Common myeloid progenitor, CD34-positive (primary cell): ENCODE measurements at regions not wholly inside any gene's neighbourhood (a gene's known extent, or its start where the extent isn't known, plus 50 kb on each side); places are given as distances from the start of the nearest gene placed in this dataset.

Experiments used
- CTCF ChIA-PET: fragments of 350-600 bp; sonication (Branson Sonifier 250); formaldehyde crosslinking; loops from one replicate; lab custom pipeline; 2021; ENCODE audit warnings: antibody characterized with exemption; lab: Charles Lee
- POLR2A ChIA-PET: fragments of 350-600 bp; sonication (Branson Sonifier 250); formaldehyde crosslinking; loops from one replicate; lab custom pipeline; 2021; ENCODE audit warnings: antibody characterized with exemption; lab: Charles Lee
- DNase-seq, 3 donors: peaks; one replicate each; pipeline versions ENCODE4 v3.0.0 to v3.0.0-alpha.2; 2013
- H3K27ac ChIP-seq, 2 experiments: 1 replicate in 1 of 2; 2 replicates in 1 of 2; pipeline ENCODE4 v1.7.0; 2013; ENCODE audit warnings: inconsistent platforms in 2 of 2, low read length in 2 of 2, mild to moderate bottlenecking in 2 of 2, low read depth in 1 of 2, moderate library complexity in 1 of 2; ENCODE audit not compliant: severe bottlenecking in 2 of 2, insufficient read depth in 1 of 2, poor library complexity in 1 of 2
- H3K27me3 ChIP-seq, 5 experiments: replicated peaks in 2 of 5; 1 replicate in 3 of 5; 2 replicates in 2 of 5; pipeline versions ENCODE4 v1.6.1 to v1.7.0; 2013; ENCODE audit warnings: low read length in 4 of 5, mild to moderate bottlenecking in 2 of 5, moderate library complexity in 2 of 5, inconsistent platforms in 1 of 5; ENCODE audit not compliant: insufficient read depth in 5 of 5, control insufficient read depth in 4 of 5
- H3K36me3 ChIP-seq, 4 experiments: 1 replicate in 2 of 4; 2 replicates in 2 of 4; pipeline versions ENCODE4 v1.6.1 to v1.7.0; 2013; ENCODE audit warnings: low read length in 3 of 4, control low read depth in 1 of 4, mild to moderate bottlenecking in 1 of 4; ENCODE audit not compliant: control insufficient read depth in 4 of 4, insufficient read depth in 4 of 4
- H3K4me1 ChIP-seq, 4 experiments: 1 replicate in 3 of 4; 2 replicates in 1 of 4; pipeline versions ENCODE4 v1.6.1 to v1.7.1; 2013; ENCODE audit warnings: low read length in 3 of 4, mild to moderate bottlenecking in 3 of 4, control low read depth in 1 of 4, inconsistent platforms in 1 of 4, moderate library complexity in 1 of 4; ENCODE audit not compliant: control insufficient read depth in 4 of 4, insufficient read depth in 4 of 4; ENCODE audit errors: control extremely low read depth in 1 of 4
- H3K4me3 ChIP-seq, 7 experiments: 1 replicate in 4 of 7; 2 replicates in 3 of 7; pipeline versions ENCODE4 v1.5.1 to v1.7.0; 2013; ENCODE audit warnings: mild to moderate bottlenecking in 7 of 7, low read length in 6 of 7, moderate library complexity in 6 of 7, inconsistent platforms in 2 of 7, low read depth in 2 of 7, control low read depth in 1 of 7; ENCODE audit not compliant: insufficient read depth in 4 of 7, control insufficient read depth in 1 of 7; ENCODE audit errors: extremely low read depth in 1 of 7
- H3K9me3 ChIP-seq, 5 experiments: 1 replicate in 4 of 5; 2 replicates in 1 of 5; pipeline versions ENCODE4 v1.6.1 to v1.7.1; 2013; ENCODE audit warnings: low read length in 4 of 5, mild to moderate bottlenecking in 2 of 5, inconsistent platforms in 1 of 5, low read depth in 1 of 5, moderate library complexity in 1 of 5; ENCODE audit not compliant: control insufficient read depth in 4 of 5, insufficient read depth in 2 of 5; ENCODE audit errors: control extremely low read depth in 1 of 5
- WGBS: methylation state at CpG from one replicate; pipeline ENCODE4 v1.1.5; 2013; ENCODE audit not compliant: insufficient coverage; 5-methylcytosine and 5-hydroxymethylcytosine counted together

- ChIA-PET CTCF (interaction anchor here (1.9 kb wide), 1 partner anchor 12 kb away, joined by 4 read pairs; no protein-coding TSS in a partner anchor), POLR2A (no interaction called here)
- H3K9me3 ChIP-seq: no peaks in the 10 kb centered on the region
- H3K27me3 ChIP-seq: no peaks in the 10 kb centered on the region
- H3K36me3 ChIP-seq: no peaks in the 10 kb centered on the region
- no peak overlapping the region for H3K27ac ChIP-seq
- no peak for DNase-seq
- H3K4me1 ChIP-seq: no peaks in the 10 kb centered on the region
- H3K4me3 ChIP-seq: no peak overlapping the region
- WGBS: 100% methylated on average over 1 of the region's 2 CpGs
Observed at GRCh38 chr10:31190488-31190887, 128.5 kb upstream of the ZEB1 start.

GRCh38 chr10:31192475-31192874, 126.5 kb upstream of the ZEB1 start:
- DNase-seq: no peak
- Histone ChIP-seq H3K4me3 (no peak overlapping the region), H3K36me3 (no peaks in the 10 kb centered on the region), H3K27ac (no peak overlapping the region), H3K9me3 (no peaks in the 10 kb centered on the region), H3K27me3 (no peaks in the 10 kb centered on the region), H3K4me1 (no peaks in the 10 kb centered on the region)
- POLR2A ChIA-PET: interaction anchor here (0.6 kb wide), 1 partner anchor 65 kb away, joined by 4 read pairs; no protein-coding TSS in a partner anchor
- WGBS: 100% methylated on average over 1 of the region's 6 CpGs
- CTCF ChIA-PET: no interaction called here

GRCh38 chr10:31194986-31195385, 124.0 kb upstream of the ZEB1 start:
- ChIA-PET POLR2A (no interaction called here), CTCF (no interaction called here)
- no peaks in the 10 kb centered on the region for H3K4me1 ChIP-seq
- no peaks in the 10 kb centered on the region for H3K9me3 ChIP-seq
- no peak overlapping the region for H3K4me3 ChIP-seq
- no peak for DNase-seq
- no peaks in the 10 kb centered on the region for H3K36me3 ChIP-seq
- no peak overlapping the region for H3K27ac ChIP-seq
- H3K27me3 ChIP-seq: no peaks in the 10 kb centered on the region
- WGBS: 83% methylated on average over 1 of the region's 4 CpGs

- ChIA-PET CTCF (no interaction called here), POLR2A (no interaction called here)
- no peaks in the 10 kb centered on the region for H3K4me1 ChIP-seq
- no peaks in the 10 kb centered on the region for H3K9me3 ChIP-seq
- no peak overlapping the region for H3K4me3 ChIP-seq
- no peaks in the 10 kb centered on the region for H3K27me3 ChIP-seq
- no peak overlapping the region for H3K27ac ChIP-seq
- no peaks in the 10 kb centered on the region for H3K36me3 ChIP-seq
- WGBS: 100% methylated on average over 3 of the region's 5 CpGs
- no peak for DNase-seq
Observed at GRCh38 chr10:31197886-31198285, 121.1 kb upstream of the ZEB1 start.

GRCh38 chr10:31204090-31204489, 114.9 kb upstream of the ZEB1 start:
- Histone ChIP-seq H3K4me3 (no peak overlapping the region), H3K4me1 (peaks cover 0 to 3% (median 0%) of the 10 kb centered on the region in 4 experiments), H3K36me3 (no peaks in the 10 kb centered on the region), H3K9me3 (no peaks in the 10 kb centered on the region), H3K27me3 (no peaks in the 10 kb centered on the region), H3K27ac (no peak overlapping the region)
- ChIA-PET POLR2A (no interaction called here), CTCF (no interaction called here)
- 100% methylated on average over 3 of the region's 4 CpGs for WGBS
- DNase-seq: no peak

GRCh38 chr10:31207636-31208035, 111.4 kb upstream of the ZEB1 start:
- no CpG with 5 or more reads among the region's 4 CpGs for WGBS
- no peak overlapping the region for H3K4me3 ChIP-seq
- H3K27ac ChIP-seq: no peak overlapping the region
- no peaks in the 10 kb centered on the region for H3K9me3 ChIP-seq
- H3K4me1 ChIP-seq: peaks cover 0 to 12% (median 0%) of the 10 kb centered on the region in 4 experiments
- H3K36me3 ChIP-seq: no peaks in the 10 kb centered on the region
- CTCF ChIA-PET: no interaction called here
- H3K27me3 ChIP-seq: no peaks in the 10 kb centered on the region
- no peak for DNase-seq
- POLR2A ChIA-PET: no interaction called here

- CTCF ChIA-PET: no interaction called here
- 45% methylated on average over 4 of the region's 7 CpGs for WGBS
Observed at GRCh38 chr10:31209478-31209877, 109.5 kb upstream of the ZEB1 start.

More at GRCh38 chr10:31209478-31209877, 109.5 kb upstream of the ZEB1 start:
- Histone ChIP-seq H3K36me3 (no peaks in the 10 kb centered on the region), H3K27me3 (no peaks in the 10 kb centered on the region), H3K4me3 (no peak overlapping the region), H3K4me1 (peaks cover 0 to 14% (median 0%) of the 10 kb centered on the region in 4 experiments), H3K27ac (no peak overlapping the region), H3K9me3 (no peaks in the 10 kb centered on the region)
- POLR2A ChIA-PET: no interaction called here
- DNase-seq: no peak
